DOHH2 (cell line): ENCODE measurements at regions not wholly inside any gene's neighbourhood (a gene's known extent, or its start where the extent isn't known, plus 50 kb on each side); places are given as distances from the start of the nearest gene placed in this dataset.
"Not testable (repeated sequence)": the region's sequence is repeated elsewhere in the genome, so short reads cannot be mapped to it uniquely, and the experiment has no call there.

Experiments
- CTCF ChIP-seq: fragments of 200-600 bp; sonication (generic); IDR thresholded peaks from one replicate; pipeline ENCODE4 v1.5.1; 2014; ENCODE audit warnings: antibody characterized with exemption, mild to moderate bottlenecking, low read depth, low read length; ENCODE audit not compliant: poor library complexity, severe bottlenecking
- EZH2phosphoT487 ChIP-seq: fragments of 200-600 bp; sonication (generic); IDR thresholded peaks from 2 replicates; pipeline ENCODE4 v1.6.1; 2017; ENCODE audit warnings: borderline replicate concordance, mild to moderate bottlenecking, antibody characterized with exemption, low read length, moderate library complexity, mixed read lengths

GRCh38 chr12:31882682-31883081 is 76.5 kb upstream of the RESF1 start:
- TF ChIP-seq CTCF, EZH2phosphoT487: not testable (repeated sequence)
